KBM-7 (cell line): ENCODE measurements at regions not wholly inside any gene's neighbourhood (a gene's known extent, or its start where the extent isn't known, plus 50 kb on each side); places are given as distances from the start of the nearest gene placed in this dataset.
"Not testable (repeated sequence)": the region's sequence is repeated elsewhere in the genome, so short reads cannot be mapped to it uniquely, and the experiment has no call there.

Experiments
- DNase-seq: peaks from one replicate; pipeline ENCODE4 v3.0.0-alpha.2; 2015
- in situ Hi-C: fragments of 300-500 bp; cut with MboI; formaldehyde crosslinking; loops from 2 replicates; pipeline ENCODE4 v1.14.3; 2020; ENCODE audit warnings: low sequenced_read_pairs, low pct_unique_long_range_greater_than_20kb, mixed read lengths

DNA sequence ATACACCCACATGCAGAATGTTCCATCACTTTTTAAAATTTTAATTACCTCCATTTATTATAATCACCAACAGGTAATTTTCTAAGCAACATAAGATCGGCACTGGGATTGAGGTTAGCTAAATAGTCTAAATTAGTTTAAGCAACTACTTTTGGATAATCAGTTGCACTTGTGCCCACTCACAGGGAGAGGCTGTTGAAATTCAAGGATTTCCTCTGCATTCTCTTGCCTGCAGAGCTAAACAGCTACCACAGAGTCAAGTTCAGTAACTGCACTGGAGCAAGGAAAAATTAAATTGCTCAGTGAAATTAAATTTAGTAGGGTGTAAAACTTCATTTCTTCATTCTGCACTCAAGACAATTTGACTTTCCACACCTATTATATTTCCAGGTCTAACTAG is 120.7 kb upstream of the CCDC28A start:
- in situ Hi-C loops: no loop called here
- no peak for DNase-seq

DNA sequence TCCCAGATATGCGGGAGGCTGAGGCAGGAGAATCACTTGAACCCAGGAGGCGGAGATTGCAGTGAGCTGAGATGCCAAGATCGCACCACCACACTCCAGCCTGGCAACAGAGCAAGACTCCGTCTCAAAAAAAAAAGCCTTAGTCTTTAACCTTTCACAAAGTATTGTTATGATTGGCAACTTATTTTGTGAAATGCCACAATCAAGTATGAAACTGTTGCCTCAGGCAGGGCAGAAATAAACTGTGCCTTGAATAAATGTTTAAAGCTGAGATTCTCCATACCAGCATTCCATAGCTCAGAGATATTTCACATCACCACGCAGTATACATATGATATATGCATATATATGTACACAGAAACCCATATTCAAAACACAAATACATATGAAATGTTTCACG is 120.1 kb upstream of the CCDC28A start:
- in situ Hi-C loops: no loop called here
- DNase-seq: no peak

DNA sequence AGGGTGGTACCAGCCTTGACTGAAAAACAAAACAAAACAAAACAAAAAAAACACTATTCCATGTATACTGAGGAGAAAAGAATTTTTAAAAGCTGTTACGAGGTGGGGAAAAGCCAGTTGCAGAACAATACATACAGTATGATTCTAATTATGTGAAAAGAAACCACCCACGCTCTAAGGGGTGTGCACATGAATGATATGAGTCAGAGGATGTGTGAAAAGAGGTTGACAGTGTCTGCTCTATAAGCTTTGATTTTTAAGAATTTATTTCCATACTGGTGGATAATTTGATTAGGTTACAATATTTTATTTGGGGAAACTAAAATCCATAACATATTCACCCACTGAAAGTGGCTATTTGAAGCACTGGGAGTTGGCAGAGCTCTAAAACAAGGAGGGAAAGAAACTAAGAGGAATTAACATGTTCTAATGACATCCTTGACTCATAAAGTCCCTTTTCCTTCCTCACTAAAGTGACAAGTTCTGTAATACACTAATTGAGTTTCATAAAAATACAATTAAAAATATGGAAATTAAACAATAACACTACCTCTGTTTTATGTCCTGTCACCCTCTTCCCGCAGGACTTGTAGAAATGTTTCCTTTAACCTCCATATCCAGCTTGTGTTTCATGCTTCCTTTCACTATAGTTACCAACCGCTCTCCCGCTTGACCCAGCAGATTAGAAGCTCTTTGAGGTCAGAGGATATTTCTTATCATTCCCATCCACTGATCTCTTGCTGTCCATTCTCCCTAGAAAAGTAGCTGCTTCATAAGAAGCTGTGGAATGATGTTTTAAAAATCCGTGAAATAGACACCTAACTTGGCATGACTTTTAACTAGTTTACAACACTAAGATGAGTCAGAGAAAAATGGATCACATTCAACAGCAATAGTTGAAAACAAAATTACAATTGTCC is 118.6 kb upstream of the CCDC28A start:
- DNase-seq: peak; percentile 25

DNA sequence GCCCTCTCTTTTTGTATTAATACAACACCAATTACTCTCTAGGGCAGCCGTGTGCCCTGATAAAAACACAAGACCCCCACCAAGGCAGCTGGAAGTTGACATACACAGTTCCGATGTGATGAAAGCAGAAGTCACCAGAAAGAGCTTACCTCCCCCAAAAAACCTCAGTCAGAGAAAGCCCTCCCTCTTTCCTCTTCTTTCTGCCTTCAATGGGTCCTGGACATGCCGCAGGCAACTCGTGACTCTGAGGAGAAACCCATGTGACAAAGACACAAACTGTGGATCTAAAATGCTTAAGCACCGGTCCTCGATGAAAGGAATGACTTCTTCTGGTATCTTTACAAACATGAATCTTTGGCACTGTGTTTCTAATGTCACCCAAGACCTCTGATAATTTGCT is 117.7 kb upstream of the CCDC28A start:
- DNase-seq: peak; percentile 87
- in situ Hi-C loops: no loop called here

More for the DNA sequence above, 118.6 kb upstream of the CCDC28A start:
- in situ Hi-C loops: no loop called here

DNA sequence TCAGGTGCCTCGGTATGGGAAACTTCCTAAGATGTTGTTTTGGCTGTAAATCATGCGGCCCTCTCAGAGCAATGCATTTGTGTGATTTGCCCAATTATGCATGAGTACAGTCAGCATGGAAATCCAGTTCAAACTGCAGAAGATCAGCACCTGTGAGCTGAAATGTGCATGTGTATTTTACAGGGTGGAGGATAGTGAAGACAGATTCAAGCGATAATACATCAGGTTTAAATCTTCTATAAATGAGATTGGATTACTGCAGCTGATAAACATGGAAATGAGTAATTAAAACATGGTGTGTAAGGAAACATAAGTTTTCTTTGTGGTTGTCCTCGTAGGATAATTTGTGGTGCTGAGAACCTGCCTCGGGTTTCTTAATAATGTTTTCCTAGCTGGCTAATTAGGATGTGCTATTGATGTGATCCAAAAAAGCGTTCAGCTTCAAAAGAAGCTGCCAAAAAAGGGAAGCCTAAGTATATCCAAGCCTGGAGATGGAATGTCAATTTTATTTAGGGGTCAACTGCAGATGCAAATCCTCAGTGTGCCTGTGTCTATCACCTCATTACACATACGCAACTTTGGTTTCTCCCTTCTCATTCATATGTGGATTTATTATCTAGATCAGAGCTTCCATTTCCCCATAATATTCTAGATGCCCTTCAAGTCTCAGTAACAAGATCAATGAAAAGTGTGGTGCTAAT is 117.1 kb upstream of the CCDC28A start:
- DNase-seq: no peak
- in situ Hi-C loops: no loop called here

DNA sequence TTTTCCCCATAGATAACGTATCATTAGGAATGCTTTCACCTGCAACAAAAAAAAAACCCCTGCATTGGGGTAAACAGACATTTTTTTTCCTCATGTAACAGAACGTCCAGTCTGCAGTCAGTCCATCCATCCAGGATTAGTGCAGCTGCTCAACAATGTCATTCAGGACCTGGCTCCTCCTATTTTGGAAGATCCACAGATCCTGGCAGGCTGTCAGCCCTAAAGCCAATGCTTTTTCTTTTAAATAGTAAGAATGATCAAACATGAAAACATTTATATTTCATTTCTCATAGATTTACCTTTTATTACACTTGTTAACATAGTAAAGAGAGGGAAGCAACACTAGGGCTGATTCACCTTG is 116.5 kb upstream of the CCDC28A start:
- in situ Hi-C loops: no loop called here
- DNase-seq: no peak

DNA sequence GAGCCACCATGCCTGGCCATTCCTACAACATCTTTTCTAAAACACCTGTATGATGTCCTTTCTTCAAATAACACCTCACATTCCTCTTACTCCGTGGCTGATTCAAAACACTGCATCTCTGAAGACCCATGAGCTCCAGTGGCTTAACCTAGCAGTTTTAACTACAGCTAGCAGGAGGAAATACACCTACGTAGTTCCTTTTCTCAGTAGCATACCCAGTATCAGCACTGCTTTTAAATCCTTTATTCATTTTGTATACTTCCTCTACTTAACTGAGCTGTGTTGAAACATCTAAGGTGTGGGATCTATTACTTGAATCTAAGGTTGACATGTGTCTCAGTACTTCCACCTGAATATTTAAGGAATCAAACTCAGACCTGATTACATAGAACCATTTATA is 113.6 kb upstream of the CCDC28A start:
- no peak for DNase-seq
- in situ Hi-C loops: no loop called here

DNA sequence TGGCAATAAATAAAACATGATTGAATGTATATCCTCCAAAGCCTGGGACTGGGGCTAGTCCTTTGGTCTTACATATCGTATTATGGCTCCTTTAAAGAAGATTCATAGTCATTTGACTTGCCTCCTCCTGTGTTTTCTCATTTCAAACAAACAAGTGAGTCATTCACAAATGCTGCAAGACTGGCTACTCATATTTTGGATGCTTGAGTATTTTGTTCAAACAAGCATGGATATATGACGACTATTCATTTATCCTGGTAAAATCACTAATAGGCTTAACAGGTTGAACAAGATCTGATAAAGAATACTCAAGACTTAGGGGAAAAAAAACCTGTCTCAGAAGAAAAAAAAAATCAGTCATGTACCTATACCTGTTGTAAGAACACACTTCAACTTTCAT is 111.1 kb upstream of the CCDC28A start:
- no peak for DNase-seq
- in situ Hi-C loops: no loop called here

DNA sequence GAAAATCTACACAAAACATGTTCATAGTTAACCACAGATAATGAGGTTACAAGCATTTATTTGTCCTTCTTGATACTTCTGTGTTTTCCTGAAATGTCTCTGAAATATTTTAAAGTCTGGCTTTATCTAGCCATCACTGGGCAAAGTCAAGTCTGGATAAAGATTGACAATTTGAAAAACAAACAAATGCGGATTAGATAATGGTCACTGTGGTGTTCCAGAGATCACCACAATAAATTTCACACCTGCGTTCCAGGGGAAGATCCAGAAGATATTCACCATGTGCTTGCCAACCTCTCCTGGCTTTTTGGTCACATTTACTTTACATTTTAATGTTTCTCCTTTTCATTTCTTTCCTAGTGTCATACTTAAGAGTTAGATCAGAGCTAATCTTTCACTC is 109.7 kb upstream of the CCDC28A start:
- DNase-seq: no peak
- in situ Hi-C loops: no loop called here

DNA sequence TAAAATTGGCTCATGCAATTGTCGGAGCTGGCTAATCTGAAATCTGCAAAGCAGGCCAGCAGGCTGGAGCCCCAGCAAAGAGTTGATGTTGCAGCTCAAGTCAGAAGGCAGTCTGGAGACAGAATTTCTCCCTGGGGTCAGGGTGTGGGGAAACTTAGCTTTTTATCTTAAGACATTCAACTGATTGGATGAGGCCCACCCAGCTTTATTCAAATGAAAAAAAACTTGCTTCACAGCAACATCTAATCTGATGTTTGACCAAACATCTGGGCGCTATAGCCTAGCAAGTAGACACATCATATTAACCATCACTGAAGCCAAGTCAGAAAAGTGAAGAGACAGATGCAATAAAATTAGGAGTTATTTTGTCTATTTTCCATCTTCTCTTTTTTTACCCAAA is 108.8 kb upstream of the CCDC28A start:
- in situ Hi-C loops: no loop called here

DNA sequence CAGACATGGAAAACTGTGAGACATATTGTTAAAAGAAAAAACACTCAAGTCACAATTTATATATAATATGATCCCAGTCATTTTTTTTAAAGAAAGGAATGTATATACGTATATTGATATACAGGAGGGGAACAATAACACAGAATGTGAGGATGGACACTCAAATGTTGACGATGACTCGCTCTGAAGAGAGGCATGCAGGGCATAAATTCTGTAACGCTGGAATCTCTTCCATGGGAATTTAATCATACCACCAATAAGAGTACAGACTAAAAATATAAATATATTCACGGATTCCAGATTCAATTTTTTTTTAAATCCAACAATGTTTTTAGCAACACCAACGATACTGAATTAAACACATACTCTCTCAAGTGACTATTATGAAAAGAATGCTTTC is 106.9 kb upstream of the CCDC28A start:
- DNase-seq: no peak
- in situ Hi-C loops: no loop called here

More for the DNA sequence above, 108.8 kb upstream of the CCDC28A start:
- DNase-seq: no peak

DNA sequence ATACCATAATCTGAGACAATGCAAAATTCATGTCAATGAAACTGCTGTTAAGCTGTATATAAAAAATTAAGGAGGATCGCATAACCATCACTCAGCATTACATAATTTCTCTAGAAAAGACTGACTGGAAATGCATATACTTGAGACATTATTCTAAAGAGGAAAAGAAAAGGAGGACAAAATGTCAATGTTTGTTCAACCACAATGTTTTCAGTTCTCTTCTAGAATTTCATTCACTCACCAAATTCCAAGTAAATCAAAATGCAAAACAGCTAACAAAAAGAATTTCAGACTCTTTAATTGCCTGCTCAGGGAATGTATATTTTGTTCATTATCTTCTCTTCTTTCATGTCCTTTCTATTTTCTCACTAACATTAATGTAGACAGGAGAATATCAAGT is 106.2 kb upstream of the CCDC28A start:
- in situ Hi-C loops: no loop called here

DNA sequence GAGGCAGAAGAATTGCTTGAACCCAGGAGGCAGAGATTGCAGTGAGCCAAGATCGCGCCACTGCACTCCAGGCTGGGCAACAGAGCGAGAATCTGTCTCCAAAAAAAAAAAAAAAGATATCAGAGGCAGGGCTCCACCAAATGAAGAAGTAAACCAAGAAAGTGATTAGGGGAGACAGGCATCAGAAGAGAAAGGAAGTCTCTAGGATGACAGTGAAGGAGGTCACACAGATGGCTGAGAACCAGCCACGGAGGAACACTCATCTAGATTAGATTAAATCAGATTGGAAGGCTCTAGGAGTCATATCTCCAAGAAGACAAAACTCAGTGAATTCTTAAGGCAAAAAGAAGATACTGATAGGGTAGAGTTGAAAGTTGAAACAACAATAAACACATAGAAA is 102.2 kb upstream of the CCDC28A start:
- in situ Hi-C loops: no loop called here
- peak; percentile 66 for DNase-seq

More for the DNA sequence above, 106.2 kb upstream of the CCDC28A start:
- DNase-seq: no peak

DNA sequence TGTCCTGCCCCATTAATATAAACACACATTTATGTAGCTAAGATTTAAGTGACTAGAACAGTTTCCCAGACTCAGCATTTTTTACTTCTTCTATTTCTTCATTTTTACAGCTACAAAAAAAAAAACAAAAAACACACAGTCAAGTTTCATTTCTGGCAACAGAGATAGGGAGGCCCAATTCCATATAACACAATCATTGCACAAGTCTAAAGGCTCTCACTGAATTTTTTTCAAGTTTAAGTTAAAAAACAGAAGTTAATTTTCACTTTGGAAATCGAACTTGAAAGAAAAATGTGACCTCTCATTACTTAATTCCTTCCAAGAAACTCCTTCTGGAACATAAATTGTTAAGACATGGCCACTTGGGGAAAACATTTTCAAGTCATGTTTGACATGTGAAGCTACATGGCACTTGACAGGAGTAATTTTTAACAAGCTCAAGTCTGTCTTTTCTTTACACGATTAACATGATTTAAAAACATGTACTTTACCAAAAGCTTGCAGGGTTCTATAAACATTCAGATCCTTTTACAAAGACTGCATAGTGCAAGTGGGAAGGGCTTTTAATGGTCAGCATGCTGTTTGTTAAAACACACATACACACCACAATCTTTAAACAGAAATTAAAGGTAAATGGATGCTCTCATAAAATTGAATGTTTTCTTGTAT is 100.1 kb upstream of the CCDC28A start:
- DNase-seq: peak; percentile 61
- in situ Hi-C loops: no loop called here

DNA sequence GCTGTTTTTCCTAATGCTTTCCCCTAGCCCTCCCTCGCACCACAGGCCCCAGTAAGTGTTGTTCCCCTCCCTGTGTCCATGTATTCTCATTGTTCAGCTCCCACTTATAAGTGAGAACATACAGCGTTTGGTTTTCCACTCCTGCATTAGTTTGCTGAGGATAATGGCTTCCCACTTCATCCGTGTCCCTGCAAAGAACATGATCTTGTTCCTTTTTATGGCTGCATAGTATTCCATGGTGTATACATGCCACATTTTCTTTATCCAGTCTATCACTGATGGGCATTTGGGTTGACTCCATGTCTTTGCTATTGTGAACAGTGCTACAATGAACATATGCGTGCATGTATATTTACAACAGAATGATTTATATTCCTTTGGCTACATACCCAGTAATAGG is 99.1 kb upstream of the CCDC28A start:
- in situ Hi-C loops, DNase-seq: not testable (repeated sequence)

DNA sequence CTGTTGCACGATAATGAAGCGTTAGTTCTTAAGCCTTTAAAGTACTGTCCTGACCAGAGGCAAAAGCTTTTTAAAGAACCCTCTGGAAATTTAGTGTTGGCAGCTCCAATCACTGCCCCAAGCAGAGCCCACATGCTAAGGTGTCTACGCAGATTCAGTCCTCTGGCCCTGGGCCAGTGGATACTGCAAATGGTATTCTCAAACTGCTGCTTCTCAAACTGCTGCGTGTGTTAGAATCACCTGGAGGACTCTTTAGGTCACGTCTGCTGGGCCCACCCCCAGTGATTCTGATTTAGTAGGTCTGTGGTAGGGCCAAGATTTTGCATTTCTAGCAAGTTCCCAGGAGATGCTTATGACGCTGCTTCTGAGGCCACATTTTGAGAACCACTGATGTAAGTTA is 96.0 kb upstream of the CCDC28A start:
- in situ Hi-C loops: no loop called here
- no peak for DNase-seq

DNA sequence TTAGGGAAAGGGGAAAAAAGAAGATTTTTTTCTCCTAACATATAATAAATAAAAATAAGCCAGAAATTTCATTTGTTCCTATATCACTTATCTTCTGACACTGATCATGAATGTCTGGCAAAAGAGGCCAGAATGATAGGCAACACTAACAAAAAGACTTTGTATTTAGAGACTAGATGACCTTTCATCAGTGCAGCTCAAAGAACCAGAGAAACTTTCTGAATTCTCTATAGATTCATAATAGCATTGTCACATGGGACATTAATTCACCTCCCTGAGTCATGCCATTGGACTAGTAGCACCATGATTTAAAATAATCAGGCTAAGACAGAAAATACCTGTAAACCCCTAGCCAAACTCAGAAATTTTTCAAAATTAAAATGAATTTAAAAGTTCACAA is 95.4 kb upstream of the CCDC28A start:
- in situ Hi-C loops: no loop called here

DNA sequence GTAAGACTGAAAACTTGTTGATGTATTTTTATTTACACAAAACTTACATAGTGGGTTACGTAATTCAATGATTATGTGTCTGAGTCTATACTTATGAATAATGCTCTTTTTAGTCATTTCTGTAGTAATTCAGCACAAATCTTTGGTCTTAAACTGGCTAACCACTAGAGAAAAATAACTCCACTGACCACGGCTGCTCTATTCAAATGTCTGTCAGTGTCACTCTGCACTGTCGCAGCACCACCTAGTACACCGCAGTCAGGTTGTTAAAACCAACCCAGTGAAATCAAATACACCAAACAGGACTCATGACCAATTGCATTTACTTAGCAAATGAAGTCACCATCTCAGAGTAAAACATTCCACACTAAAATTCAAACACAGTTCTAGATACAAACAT is 93.5 kb upstream of the CCDC28A start:
- DNase-seq: no peak
- in situ Hi-C loops: no loop called here

More for the DNA sequence above, 95.4 kb upstream of the CCDC28A start:
- DNase-seq: no peak

DNA sequence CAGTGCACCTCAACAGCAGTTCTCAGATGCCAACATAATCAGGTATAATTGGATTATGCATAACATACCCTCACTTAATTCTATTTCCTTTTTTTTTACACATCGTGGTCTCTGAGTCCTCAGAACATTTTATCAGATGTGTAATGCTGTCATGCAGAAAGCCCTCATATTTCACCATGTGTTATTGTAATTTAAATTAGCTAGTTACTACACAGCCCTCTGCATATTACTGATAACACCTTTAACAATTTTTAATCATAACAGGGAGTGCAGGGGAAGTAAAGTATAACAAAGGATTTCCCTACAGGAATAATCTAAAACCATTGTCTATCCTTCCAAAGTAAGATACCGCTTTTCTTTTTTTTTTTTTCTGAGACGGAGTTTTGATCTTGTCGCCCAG is 91.9 kb upstream of the CCDC28A start:
- no peak for DNase-seq
- in situ Hi-C loops: no loop called here
